Keratinocyte (primary cell): ENCODE measurements at regions not wholly inside any gene's neighbourhood (a gene's known extent, or its start where the extent isn't known, plus 50 kb on each side); places are given as distances from the start of the nearest gene placed in this dataset.

Experiments
- DNase-seq: peaks from one replicate; pipeline ENCODE4 v3.0.0-alpha.2; 2011; ENCODE audit warnings: low read depth, missing footprints, low spot score
- FAIRE-seq: peaks from 2 replicates; lab custom pipeline; 2011; peaks lifted over from hg19 to GRCh38; lab: Jason Lieb, UNC
- H2AFZ ChIP-seq: 2 replicates; pipeline ENCODE4 v1.6.0; 2012; ENCODE audit warnings: low read length, control low read depth, inconsistent platforms; ENCODE audit not compliant: control insufficient read depth
- H3K27ac ChIP-seq: 2 replicates; pipeline ENCODE4 v1.5.1; 2011; ENCODE audit warnings: low read length; ENCODE audit not compliant: control insufficient read depth, insufficient read depth
- H3K27me3 ChIP-seq: 3 replicates; pipeline ENCODE4 v1.6.0; 2011; ENCODE audit warnings: low read length; ENCODE audit not compliant: control insufficient read depth, insufficient read depth; ENCODE audit errors: extremely low read depth
- H3K36me3 ChIP-seq, 2 experiments: 2 replicates in 1 of 2; 3 replicates in 1 of 2; pipeline ENCODE4 v1.5.1; 2011; ENCODE audit warnings: low read length in 2 of 2, mild to moderate bottlenecking in 1 of 2; ENCODE audit not compliant: control insufficient read depth in 2 of 2, insufficient read depth in 2 of 2; ENCODE audit errors: extremely low read depth in 1 of 2
- H3K4me1 ChIP-seq: 3 replicates; pipeline ENCODE4 v1.5.1; 2011; ENCODE audit warnings: low read length; ENCODE audit not compliant: control insufficient read depth, insufficient read depth; ENCODE audit errors: extremely low read depth
- H3K4me2 ChIP-seq: 3 replicates; pipeline ENCODE4 v1.6.0; 2011; ENCODE audit warnings: low read depth, low read length; ENCODE audit not compliant: control insufficient read depth, insufficient read depth; ENCODE audit errors: extremely low read depth
- H3K4me3 ChIP-seq, 3 experiments: fragments of 200-600 bp in 1 of 3; sonication (generic) in 1 of 3; 2 replicates in 2 of 3; 3 replicates in 1 of 3; pipeline ENCODE4 v1.5.1; 2011 to 2016; ENCODE audit warnings: low read length in 3 of 3, mild to moderate bottlenecking in 3 of 3, control low read depth in 2 of 3, inconsistent platforms in 1 of 3, low read depth in 1 of 3, mixed read lengths in 1 of 3, mixed run types in 1 of 3, moderate library complexity in 1 of 3; ENCODE audit not compliant: control insufficient read depth in 2 of 3, insufficient read depth in 2 of 3; ENCODE audit errors: extremely low read depth in 1 of 3
- H3K79me2 ChIP-seq: 2 replicates; pipeline ENCODE4 v1.6.0; 2012; ENCODE audit warnings: low read length; ENCODE audit not compliant: control insufficient read depth, insufficient read depth
- H3K9ac ChIP-seq: 3 replicates; pipeline ENCODE4 v1.6.0; 2011; ENCODE audit warnings: low read length; ENCODE audit not compliant: control insufficient read depth, insufficient read depth; ENCODE audit errors: extremely low read depth
- H3K9me1 ChIP-seq: 3 replicates; pipeline ENCODE4 v1.6.0; 2011; ENCODE audit warnings: low read length; ENCODE audit not compliant: control insufficient read depth, insufficient read depth; ENCODE audit errors: extremely low read depth
- H3K9me3 ChIP-seq: 2 replicates; pipeline ENCODE4 v1.5.1; 2012; ENCODE audit warnings: low read depth, low read length; ENCODE audit not compliant: control insufficient read depth
- H4K20me1 ChIP-seq: 3 replicates; pipeline ENCODE4 v1.6.0; 2011; ENCODE audit warnings: low read length; ENCODE audit not compliant: control insufficient read depth, insufficient read depth; ENCODE audit errors: extremely low read depth
- EZH2 ChIP-seq: IDR thresholded peaks from one replicate; pipeline ENCODE4 v1.6.1; 2012; ENCODE audit warnings: inconsistent platforms, mild to moderate bottlenecking, low read length, moderate library complexity
- dilution Hi-C: fragments of 300-500 bp; cut with MboI; formaldehyde crosslinking; loops from one replicate; pipeline ENCODE4 v1.7.0; 2020; ENCODE audit warnings: low sequenced_read_pairs; ENCODE audit not compliant: extremely low pct_ligation_motif_present
- TF ChIP-seq, protein P1 (sequence below), 3 experiments: IDR thresholded peaks in 1 of 3; conservative IDR thresholded peaks in 1 of 3; optimal IDR thresholded peaks in 1 of 3; 2 replicates in 2 of 3; 3 replicates in 1 of 3; pipeline versions ENCODE3 to v1.5.1; 2011; ENCODE audit warnings: low read length in 3 of 3, mild to moderate bottlenecking in 3 of 3, moderate library complexity in 2 of 3, control low read depth in 1 of 3, inconsistent platforms in 1 of 3; ENCODE audit not compliant: insufficient read depth in 2 of 3; ENCODE audit errors: extremely low read depth in 1 of 3

DNA sequence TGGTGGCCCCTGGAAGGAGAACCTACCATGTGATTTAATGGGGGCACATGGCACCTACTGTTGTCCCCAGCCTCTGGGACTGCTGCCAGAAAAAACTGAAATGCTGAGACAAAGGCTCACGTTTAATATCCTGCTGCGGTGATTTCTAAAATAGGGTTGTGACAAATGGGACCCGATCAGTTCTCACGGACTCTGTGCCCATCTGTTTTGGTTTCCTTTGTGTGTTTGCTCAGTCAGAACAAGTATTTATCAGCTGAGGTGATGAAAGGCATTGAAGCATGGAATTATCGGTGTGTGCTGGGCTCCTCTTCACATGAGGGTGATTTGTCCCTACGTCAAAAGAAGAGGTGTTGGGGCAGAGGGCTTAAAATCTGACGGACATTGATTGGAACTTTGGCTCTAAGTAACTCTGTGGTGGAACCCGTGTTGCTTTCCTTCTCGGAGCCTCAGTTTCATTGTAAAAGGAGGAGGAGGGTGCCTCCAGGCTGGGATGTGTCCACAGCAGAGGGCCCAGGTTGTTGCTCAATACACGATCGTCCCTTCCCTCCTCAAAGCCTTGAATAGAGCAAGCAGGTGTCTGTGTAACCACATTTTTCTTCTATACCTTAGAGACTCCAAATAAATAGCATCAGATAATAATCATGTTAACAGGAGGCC lies 283.3 kb upstream of the RGMA start:
- TF ChIP-seq, protein P1, sequence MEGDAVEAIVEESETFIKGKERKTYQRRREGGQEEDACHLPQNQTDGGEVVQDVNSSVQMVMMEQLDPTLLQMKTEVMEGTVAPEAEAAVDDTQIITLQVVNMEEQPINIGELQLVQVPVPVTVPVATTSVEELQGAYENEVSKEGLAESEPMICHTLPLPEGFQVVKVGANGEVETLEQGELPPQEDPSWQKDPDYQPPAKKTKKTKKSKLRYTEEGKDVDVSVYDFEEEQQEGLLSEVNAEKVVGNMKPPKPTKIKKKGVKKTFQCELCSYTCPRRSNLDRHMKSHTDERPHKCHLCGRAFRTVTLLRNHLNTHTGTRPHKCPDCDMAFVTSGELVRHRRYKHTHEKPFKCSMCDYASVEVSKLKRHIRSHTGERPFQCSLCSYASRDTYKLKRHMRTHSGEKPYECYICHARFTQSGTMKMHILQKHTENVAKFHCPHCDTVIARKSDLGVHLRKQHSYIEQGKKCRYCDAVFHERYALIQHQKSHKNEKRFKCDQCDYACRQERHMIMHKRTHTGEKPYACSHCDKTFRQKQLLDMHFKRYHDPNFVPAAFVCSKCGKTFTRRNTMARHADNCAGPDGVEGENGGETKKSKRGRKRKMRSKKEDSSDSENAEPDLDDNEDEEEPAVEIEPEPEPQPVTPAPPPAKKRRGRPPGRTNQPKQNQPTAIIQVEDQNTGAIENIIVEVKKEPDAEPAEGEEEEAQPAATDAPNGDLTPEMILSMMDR (optimal IDR thresholded peaks at IDR 0.05 in 1 of 3, IDR thresholded peaks at IDR 0.05 in 1 of 3, conservative IDR thresholded peaks at IDR 0.05 in 1 of 3; ENCODE audit: extremely low read depth in 1 of 3, insufficient read depth in 2 of 3, low read length in 3 of 3), result no peak
- TF ChIP-seq EZH2, result no peak
- H3K36me3 ChIP-seq, result no peaks in the 10 kb centered on the region
- no peak for FAIRE-seq
- no peak overlapping the region for H3K27ac ChIP-seq
- H4K20me1 ChIP-seq, result no peaks in the 10 kb centered on the region
- no peak for DNase-seq
- no peaks in the 10 kb centered on the region for H3K27me3 ChIP-seq
- dilution Hi-C loops, result no loop called here
- H3K79me2 ChIP-seq, result no peaks in the 10 kb centered on the region
- no peaks in the 10 kb centered on the region for H3K9me3 ChIP-seq
- H3K9me1 ChIP-seq, result no peaks in the 10 kb centered on the region
- no peak overlapping the region for H3K4me2 ChIP-seq
- no peaks in the 10 kb centered on the region for H3K4me1 ChIP-seq
- H3K9ac ChIP-seq, result no peak overlapping the region
- no peak overlapping the region for H3K4me3 ChIP-seq
- no peak overlapping the region for H2AFZ ChIP-seq

DNA sequence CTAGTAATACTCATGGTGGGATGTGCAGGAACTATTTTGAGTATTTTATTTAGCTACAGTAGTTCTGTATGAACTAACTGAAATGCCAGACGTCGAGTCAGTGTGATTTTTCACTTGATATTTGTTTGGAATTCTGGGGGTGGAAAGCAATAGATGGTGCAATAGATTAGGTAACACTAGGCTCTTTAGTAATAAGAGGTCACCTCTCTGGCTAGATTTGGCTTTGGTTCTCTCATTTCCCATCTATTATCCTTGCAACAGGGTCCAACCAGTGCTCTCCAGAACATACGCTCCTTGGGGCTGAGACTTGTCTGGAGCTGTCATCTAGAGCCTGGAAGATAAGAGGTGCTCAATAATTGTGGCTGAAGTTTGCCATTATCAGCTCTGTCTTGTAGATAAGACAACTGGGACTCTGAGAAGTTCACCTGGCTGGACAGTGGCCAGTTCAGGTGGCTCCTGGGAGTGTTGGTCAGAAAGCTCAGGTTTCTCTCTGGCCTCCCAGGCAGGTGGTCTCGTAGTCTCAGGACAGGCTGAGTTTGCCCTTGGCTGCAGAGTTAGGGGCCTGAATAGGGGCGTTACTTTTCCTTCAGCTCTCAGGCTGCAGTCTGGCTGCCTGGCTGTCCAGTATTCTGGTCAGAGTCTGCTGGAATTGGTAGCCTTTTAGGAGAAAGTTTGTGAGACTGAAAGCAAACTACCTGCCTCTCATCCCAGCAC lies 277.5 kb upstream of the RGMA start:
- Histone ChIP-seq H3K79me2 (no peaks in the 10 kb centered on the region), H3K36me3 (no peaks in the 10 kb centered on the region), H3K4me3 (no peak overlapping the region), H3K27me3 (no peaks in the 10 kb centered on the region), H3K9me1 (no peaks in the 10 kb centered on the region), H3K4me1 (no peaks in the 10 kb centered on the region), H3K27ac (no peak overlapping the region), H3K9ac (no peak overlapping the region), H4K20me1 (no peaks in the 10 kb centered on the region), H2AFZ (no peak overlapping the region), H3K4me2 (no peak overlapping the region), H3K9me3 (no peaks in the 10 kb centered on the region)
- dilution Hi-C loops, result no loop called here
- FAIRE-seq, result no peak
- no peak for DNase-seq
- no peak for TF ChIP-seq EZH2
- TF ChIP-seq, protein P1 (optimal IDR thresholded peaks at IDR 0.05 in 1 of 3, IDR thresholded peaks at IDR 0.05 in 1 of 3, conservative IDR thresholded peaks at IDR 0.05 in 1 of 3; ENCODE audit: extremely low read depth in 1 of 3, insufficient read depth in 2 of 3, low read length in 3 of 3), result no peak
